Ammon's horn (tissue), 1 donor: ENCODE measurements at regions not wholly inside any gene's neighbourhood (a gene's known extent, or its start where the extent isn't known, plus 50 kb on each side); places are given as distances from the start of the nearest gene placed in this dataset.
"Not testable (repeated sequence)": the region's sequence is repeated elsewhere in the genome, so short reads cannot be mapped to it uniquely, and the experiment has no call there.

ENCODE experiments used
- DNase-seq: peaks from one replicate; pipeline ENCODE4 v3.0.0-alpha.2; 2016; ENCODE audit warnings: low spot score

DNA sequence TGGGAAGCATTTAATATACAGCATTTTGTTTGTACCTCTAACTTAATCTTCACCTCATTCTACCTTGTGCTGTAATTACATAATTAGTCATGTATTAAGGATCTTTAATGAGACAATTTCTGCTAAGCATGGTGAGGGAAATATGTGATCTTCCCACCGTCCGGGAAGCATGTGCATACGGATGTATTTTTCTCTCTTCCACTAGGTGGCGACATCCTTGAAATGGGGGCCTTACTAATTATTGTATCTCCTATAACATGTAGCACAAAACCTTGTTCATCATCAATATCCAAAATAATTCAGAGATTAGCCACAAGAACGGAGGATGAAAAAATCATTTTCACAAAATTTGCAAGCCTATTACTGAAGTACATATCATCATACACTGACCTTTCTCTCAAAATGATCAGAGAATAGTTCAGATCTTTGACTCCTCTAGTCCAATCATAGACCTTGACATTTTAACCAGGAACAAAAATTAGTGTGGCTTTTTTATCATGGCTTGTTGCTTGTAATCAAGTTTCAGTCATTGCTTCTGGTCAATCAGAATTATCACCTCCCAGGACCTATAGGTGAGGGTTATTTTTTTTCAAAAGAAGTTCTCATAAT lies 148.9 kb upstream of the GBE1 start:
- peak; percentile 55 for DNase-seq

DNA sequence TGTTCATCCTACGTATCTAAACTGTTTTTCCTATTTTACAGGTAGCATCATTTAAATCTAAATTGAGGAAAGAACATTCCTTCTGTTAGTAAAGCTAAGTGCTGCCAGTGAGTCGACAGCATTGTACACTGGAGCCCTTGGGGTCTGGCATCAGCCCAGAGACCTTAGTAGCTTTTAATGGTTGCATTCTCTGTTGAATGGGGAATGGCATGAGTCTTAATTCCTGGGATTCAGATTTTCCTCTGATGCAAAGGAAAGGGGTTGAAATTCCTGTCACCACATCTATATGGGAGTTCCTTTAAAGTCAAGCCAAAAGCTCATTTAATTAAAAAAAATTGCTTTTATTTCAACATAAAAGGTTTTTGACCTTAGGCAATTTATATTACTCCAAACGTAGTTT lies 148.4 kb upstream of the GBE1 start:
- DNase-seq: no peak

DNA sequence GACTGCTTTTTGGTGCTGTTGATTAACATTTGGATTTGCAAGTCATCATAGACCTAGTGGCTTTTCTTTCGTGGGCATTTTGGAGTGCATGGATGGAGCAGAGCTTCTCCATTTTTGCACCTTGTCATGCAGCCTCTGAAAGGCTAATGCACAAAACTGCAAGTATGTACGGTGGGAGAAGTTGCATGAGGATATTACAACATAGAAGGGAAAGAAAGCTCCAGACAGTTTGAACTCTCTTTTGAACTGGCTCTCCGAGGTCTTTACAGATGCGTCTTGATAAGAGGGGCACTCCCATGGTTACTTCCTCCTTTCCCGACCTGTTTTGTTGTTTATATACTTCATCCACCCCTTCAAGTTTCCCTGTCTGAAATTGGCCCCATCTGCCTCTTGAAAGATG lies 147.1 kb upstream of the GBE1 start:
- DNase-seq: no peak

DNA sequence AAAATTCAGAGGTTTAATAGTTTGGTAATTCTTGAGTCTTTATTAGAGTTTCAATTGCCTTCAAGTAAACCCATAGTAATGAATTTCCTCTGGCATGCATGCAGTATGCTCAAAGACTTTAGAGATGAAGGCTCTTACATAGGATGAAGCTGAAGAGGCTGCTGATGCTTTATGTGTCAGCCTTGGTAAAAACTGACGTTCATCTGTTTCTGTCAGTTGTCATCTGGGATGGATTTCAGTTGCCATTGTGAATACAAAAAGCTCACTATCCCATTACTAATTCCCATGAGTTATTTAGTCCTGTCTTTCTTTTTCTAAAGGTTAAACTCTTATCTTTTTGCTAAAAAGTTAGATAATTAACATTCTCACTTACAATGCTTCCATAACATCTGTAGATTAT lies 136.9 kb upstream of the GBE1 start:
- DNase-seq: no peak

DNA sequence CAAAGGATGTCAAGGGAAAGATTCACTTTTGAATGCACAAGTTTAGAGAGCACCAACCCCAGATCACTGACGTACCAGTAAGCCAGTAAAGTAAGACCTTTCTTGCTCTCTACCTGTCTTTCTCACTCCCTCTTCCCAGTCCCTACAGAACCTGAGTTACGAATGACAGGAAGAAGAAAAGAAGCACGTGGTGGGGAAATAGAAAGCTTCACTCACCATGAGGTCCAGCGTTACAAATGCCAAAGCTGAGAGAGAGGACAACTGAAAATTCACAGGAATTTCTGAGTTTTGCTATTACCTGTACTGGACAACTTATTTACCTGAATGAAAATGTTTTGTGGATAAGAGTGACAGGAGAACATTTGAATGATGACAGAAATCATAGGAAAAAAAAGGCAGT lies 133.2 kb upstream of the GBE1 start:
- no peak for DNase-seq

DNA sequence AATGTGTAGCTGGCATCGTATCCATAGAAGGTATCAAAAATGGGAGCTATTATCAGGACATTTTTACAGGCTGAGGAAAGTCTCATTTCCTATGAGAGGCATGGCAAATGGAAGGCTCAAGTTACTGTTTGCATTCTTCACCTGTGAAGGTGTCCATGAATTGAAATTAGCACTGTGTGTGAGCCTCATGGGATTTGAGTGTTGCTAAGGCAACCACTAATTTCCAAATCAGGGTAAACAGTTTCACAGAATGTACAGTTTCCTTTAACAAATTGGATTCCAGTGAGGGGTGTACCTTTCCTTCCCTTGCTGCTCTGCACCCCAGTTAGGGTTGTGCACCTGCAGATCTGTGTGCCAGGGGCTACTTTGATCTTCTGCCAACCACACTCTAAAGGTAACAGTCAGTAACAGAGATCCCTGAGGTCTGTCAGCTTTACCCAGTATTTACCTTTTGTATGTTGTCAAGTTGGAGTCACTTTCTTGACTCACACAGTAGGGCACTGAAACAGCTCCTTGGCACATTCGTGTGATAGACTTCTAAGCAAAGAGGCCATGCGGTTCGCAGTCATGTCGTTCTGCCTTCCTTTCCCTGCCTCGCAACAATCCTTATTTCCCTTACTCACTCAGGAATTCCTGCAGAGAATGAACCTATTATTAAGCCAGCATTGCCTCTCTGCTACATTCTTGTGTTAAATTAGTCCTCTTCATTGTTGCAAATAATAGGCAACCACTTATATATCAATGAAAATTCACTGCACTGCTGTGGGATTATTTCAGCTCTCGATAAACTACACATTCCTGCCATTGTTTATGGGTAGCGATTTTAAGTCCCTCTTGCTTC lies 129.8 kb upstream of the GBE1 start:
- no peak for DNase-seq

DNA sequence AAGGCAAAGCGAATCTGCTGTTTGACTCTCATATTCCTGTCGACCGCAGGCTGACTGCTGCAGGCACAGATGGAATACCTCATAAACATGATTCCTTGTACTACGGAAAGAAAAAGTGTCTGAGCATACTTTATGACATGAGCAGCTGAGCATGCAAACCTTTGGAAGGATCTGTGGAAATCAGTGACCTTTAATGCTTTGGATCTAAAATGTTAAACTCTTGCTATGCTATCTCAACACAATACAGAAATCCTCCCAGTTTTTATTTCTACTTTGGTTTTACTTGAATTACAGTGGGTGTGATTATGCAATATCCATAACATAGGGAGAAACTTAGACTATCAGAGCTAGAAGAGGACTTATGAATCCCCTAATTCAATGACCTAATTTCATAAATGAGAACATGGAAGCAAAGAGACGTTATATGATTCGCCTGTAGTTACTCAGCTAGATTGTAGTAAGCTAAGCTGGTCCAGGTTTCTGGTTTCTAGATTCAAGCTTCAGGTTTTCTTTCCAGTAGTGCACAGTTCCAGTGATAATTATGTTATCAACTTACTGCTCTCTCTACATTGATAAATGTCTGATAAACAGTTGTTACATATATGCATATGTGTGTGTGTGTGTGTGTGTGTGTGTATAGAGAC lies 127.6 kb upstream of the GBE1 start:
- DNase-seq: no peak

DNA sequence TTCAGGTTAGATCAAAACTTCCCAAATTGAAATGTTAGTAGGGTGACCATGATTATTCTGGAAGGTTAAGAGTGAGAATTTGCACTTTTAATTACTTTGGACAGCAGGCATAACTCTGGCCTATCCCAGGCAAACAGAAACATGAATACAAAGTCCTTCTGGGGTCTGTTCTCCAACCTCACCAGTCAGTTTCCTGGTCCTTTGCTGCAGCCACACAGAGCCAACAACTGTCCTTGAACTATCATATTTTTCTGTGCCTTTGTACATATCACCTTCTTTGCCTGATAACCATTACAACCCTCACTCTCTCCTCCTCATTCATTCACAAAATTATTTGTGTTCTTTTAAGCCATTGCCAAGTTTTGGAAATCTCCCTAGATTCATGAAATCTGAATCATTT lies 126.0 kb upstream of the GBE1 start:
- no peak for DNase-seq

DNA sequence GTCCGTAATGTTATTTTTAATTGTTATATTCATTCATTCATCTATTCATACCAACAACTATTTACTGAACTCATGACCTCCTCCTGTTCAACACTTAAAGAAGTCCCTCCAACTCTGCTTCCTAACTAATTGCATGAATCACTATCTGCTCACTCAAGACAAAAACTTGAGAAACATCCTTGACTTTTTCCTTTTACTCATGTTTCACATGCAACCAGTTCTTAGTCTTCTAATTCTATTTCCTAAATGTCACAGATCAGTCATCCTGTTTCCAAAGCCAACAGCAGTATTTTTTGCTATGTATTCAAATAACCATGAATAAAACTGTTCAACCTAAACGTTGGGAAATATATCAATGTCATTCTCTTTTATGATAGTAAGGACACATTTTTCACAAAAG lies 124.6 kb upstream of the GBE1 start:
- no peak for DNase-seq

DNA sequence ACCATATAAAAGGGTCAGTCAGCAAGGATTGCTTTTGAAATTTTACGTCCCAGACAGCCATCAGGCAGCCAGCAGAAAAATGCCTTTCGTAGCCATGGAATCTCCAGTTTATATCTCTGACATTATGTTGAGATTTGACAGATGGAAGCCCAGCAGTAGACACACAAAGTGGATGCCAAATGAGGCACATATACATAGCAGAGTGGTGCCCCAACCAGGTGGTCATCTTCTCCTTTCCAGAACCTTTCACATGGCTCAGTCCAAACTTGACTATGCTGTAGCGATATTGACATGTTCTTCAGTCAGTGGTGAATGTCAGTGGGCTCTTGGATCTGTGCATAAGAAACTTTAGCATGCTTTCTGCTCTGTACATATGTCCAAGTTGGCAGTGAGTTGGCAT lies 123.3 kb upstream of the GBE1 start:
- no peak for DNase-seq

DNA sequence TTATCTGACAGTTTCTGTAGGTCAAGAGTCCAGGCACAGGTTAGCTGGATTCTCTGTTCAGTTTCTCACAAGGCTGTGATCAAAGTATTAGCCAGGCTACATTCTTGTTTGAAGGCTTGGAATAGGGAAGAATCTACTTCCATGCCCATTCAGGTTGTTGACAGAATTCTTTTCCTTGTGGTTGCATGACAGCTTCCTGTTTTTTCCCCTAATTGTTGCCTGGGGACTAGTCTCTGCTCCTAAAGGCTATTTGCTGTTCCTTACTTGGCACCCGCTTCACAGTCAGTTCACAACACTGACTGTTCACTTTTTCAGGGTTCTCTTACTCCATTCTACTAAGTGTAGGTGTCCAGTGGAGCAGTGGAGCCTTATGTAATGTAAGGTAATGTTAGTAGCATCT lies 115.4 kb upstream of the GBE1 start:
- no peak for DNase-seq

DNA sequence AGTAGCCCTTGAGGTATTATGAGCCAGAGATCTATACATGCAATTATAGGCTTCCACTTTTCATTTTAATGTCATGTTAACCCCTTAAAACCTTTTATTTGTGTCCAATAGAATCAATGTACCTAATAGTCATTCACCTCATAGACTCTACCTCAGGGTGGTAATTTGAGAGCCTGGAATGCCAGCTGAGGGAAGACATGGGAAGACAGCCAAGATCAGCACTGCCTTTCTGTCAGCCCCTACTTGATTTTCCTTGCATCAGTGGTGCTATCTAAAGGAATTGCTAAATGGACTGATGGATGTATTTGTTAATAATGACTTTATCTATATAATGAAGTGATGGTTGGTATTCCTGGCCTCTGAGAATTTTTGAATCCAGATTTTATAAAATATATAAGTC lies 113.3 kb upstream of the GBE1 start:
- no peak for DNase-seq

DNA sequence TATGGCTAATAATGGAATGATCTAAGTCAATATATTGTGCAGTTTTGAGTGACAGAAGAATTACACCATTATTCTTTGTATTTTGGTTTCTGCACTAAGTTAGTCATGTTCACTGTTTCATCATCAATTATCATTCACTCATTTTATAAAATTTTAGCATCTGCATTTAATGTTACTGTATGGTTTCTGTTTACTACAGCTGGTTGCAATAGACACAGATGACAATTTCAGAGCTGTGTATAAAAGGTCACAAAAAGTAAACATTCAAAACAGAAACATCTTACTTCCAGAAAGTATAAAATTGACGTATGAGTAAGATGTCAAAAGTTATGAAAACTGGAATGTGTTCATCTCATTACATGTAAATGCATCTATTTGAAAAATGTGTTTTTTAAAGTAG lies 111.1 kb upstream of the GBE1 start:
- no peak for DNase-seq

DNA sequence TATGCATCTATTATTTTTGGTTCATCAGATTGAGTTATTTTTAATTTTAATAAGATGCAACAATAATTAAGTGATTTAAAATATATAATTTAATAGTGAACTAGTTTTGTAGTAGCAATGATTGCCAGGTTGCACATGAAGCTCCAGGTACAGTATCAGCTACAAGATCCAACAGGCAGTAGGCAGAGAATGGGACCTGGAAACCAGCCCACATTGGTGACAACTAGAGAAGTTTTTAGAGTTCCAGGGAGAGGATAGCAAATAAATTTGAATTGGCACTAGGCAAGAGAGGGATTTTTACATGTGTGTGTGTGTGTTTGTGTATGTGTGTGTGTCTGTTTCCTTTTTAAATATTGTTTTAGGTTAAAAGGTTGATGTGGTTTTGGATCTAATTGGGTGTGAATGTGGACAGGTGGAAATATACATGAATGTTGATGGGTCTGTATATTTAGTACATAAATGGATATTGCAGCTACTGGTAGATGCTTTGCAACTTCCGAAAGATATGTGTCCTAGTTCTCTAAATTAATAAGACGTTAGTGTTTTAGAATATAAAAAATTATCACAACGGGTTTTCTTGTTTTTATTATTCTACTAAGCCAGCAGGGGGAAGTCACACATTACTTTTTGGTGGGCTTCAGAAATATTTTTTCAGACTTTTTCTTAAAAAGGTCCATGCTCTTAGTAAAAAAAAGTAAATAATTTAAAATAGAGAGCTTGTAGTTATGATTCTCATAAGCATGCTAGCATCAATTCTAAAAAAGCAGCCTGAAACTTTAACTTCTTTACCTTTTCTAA lies 110.1 kb upstream of the GBE1 start:
- no peak for DNase-seq

DNA sequence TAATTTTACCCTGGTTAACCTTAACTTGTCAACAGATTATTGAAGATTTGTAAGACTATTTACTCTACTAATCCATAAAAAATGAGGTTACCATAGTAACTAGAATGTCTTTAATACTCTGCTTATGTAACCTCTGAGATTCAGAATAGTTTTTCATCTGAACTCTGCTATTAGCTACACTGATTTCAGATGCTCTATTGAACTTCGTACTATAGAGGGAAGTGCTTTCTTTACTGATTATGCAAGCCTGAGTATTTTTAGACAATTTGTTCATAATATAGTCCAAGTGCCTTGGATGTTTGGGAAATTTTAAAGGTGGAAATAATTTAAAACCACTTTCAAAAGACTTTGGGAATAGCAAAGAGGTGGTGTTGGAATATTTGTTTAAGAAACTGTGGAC lies 107.9 kb upstream of the GBE1 start:
- DNase-seq: no peak

DNA sequence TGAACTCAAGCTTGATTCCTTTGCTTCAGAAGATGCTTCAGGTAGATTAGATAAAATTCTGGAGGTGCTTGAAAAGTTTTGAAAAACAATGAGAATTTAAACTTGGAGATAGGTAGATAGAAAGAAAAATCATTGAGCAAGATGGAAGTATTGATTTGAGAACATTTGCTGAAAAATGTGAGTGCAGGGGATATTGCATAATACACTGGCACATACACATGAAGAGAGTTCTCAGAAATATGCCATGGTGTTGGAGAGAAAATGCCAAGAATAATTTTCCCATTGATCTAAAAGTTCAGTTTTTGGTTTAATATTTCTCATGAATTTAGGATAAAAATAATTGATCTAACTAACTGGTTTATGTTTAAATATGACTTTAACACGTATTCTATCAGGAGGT lies 107.2 kb upstream of the GBE1 start:
- DNase-seq: no peak

DNA sequence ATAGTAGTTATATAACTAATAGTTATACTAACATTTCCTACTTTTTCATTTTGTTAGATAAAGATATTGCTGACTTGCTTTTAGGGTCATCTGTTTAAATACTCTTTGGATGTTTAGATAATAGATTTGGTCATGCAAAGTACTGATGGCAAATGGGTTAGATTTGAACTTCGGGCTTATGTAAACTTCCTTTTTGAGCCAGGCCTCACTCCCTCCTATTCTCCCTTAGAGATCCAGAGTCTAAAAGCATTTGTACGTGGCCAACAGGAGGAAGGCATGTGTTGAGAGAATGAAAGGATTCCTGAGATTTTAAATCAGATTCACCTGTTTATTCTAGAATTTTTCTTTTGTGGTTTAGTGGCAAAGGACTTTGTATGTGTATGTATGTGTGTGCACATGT lies 106.4 kb upstream of the GBE1 start:
- DNase-seq: no peak

DNA sequence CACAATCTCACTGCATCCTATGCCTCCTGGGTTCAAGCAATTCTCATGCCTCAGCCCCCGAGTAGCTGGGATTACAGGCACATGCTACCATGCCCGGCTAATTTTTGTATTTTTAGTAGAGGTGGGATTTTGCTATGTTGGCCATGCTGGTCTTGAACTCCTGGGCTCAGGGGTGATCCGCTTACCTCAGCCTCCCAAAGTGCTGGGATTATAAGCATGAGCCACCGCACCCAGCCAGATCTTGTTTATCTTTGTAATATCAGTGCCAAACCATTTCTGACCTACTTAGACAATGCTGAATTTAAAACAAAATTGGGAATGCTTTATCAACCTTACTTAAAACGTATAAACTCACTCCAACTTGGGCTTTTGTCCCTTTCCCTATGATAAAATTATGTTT lies 103.7 kb upstream of the GBE1 start:
- not testable (repeated sequence) for DNase-seq

DNA sequence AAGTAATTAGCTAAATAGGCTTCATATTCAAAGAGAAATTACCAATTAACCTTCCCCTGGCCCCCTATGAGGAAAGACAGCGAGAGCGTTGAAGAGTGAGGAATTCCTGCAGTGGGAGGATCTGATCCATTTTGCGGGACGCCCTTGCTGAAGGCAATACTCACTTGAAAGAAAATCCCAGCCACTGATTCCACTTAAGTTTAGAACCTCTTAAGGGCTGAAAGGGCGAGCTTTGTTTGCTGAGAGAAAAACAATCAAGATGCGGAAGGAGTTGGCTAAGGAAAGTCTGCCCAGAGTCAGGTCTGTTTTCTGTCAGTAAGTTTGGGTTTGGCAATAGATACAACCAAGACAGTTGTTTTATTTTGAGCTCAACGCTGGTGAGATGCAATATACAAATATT lies 102.8 kb upstream of the GBE1 start:
- no peak for DNase-seq

DNA sequence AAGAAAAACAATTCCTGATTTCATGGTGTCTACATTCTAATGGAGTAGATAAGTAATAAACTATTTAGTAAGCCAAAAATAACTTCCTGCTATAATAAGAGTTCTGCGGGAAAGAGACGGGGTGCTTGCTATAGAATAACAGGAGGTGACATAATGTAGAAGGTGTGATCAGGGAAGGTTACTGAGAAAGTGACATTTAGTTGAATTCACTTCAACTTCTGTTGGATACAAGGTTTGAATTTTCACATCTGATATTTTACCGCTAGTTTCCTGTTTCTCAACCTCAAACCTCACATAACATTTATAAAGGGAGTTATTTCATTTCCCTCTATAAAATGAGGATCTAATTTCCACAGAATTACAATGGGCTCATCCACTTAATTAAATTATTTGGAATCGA lies 102.3 kb upstream of the GBE1 start:
- no peak for DNase-seq

DNA sequence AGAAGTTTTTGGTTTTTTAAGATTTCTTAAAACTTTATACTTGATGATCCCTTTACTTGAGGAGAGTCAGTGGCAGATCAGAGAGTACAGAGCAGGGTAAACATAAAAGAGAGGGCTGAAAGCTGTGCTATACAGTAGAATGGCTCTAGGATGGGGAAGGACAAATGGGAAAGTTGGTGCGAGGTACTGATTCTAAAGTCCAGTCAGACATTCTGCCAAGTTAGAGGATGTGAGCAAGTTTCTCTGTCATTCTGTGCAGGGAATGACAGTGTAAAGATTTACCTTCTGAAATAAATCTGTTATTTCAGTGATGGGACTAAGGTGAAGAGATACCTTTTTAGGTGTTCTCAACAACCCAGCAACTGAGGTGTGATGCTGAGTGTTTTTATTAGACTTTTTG lies 100.1 kb upstream of the GBE1 start:
- DNase-seq: no peak

DNA sequence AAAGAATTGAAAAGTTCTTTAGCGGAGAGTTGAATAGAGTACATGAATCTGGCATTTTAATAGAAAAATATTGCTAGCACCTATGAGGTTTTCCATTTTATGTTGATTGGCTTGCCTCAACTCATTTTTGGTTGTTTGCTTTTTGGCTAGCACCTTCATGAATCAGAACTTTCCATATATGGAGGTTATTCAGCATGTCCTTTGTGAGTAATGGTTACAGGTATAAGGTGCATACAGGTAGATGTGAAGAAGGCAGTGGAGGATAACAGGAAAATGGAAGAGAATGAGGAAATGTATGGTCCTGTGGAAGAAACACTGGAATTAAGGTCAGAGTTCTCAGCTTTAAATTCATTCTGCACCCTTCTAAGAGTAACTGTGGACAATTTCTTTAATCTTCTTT lies 98.1 kb upstream of the GBE1 start:
- DNase-seq: no peak

DNA sequence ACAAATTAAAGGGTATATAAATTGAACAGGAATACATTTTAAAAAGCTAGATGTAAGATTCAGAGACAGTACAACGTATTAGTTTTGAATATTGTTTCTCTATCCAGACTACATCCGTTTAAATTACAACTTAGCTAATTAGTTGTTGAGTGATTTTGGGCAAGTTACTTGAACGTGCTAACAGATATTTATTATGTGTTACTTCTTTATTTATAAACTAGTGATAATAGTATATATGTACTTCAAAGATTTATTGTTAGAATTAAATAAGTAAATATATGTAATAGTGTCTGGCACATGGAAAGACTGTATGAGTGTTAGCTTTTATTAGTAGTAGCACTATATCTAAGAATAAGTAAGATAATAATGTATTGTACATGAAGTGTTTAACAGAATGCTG lies 92.0 kb upstream of the GBE1 start:
- no peak for DNase-seq
